ENCODE measurements at regions not wholly inside any gene's neighbourhood (a gene's known extent, or its start where the extent isn't known, plus 50 kb on each side); places are given as distances from the start of the nearest gene placed in this dataset.
"Not testable (repeated sequence)": the region's sequence is repeated elsewhere in the genome, so short reads cannot be mapped to it uniquely, and the experiment has no call there.

- H3K36me3 ChIP-seq = no peaks in the 10 kb centered on the region
- H3K4me1 ChIP-seq = no peaks in the 10 kb centered on the region
- H3K27me3 ChIP-seq = no peaks in the 10 kb centered on the region
- no peak for DNase-seq
- no peak overlapping the region for H3K4me3 ChIP-seq
- no peak for ATAC-seq (ENCODE audit: low FRiP score in 2 of 2)
- no peak overlapping the region for H3K27ac ChIP-seq
- no peak for TF ChIP-seq EP300 (IDR thresholded peaks at IDR 0.05)
- TF ChIP-seq POLR2A (IDR thresholded peaks at IDR 0.05) = no peak
- no peak for TF ChIP-seq POLR2AphosphoS5 (IDR thresholded peaks at IDR 0.05)
- TF ChIP-seq CTCF (IDR thresholded peaks at IDR 0.05) = no peak
- no peaks in the 10 kb centered on the region for H3K9me3 ChIP-seq
- 58 to 67% methylated on average over 4 of the region's 4 CpGs for WGBS, 2 donors
These were observed 1629.2 kb downstream of the CDH8 start for GRCh38 chr16:60407034-60407433.

GRCh38 chr16:60405286-60405685 lies 1631.0 kb downstream of the CDH8 start:
- DNase-seq (no peak), ATAC-seq (ENCODE audit: low FRiP score in 2 of 2) (no peak)
- Histone ChIP-seq H3K9me3 (no peaks in the 10 kb centered on the region), H3K27me3 (no peaks in the 10 kb centered on the region), H3K27ac (no peak overlapping the region), H3K4me3 (no peak overlapping the region), H3K36me3 (no peaks in the 10 kb centered on the region), H3K4me1 (no peaks in the 10 kb centered on the region)
- WGBS, 2 donors = 52 to 70% methylated on average over 2 of the region's 2 CpGs
- TF ChIP-seq EP300 (IDR thresholded peaks at IDR 0.05) (no peak), POLR2A (IDR thresholded peaks at IDR 0.05) (no peak), CTCF (IDR thresholded peaks at IDR 0.05) (no peak), POLR2AphosphoS5 (IDR thresholded peaks at IDR 0.05) (no peak)

- H3K27ac ChIP-seq = no peak overlapping the region
- H3K9me3 ChIP-seq = no peaks in the 10 kb centered on the region
- H3K4me1 ChIP-seq = no peaks in the 10 kb centered on the region
- no peaks in the 10 kb centered on the region for H3K27me3 ChIP-seq
- H3K36me3 ChIP-seq = no peaks in the 10 kb centered on the region
- ATAC-seq (ENCODE audit: low FRiP score in 2 of 2) = no peak
- H3K4me3 ChIP-seq = no peak overlapping the region
- DNase-seq = no peak
- WGBS, 2 donors = 87 to 93% methylated on average over 3 of the region's 3 CpGs
- TF ChIP-seq POLR2AphosphoS5 (IDR thresholded peaks at IDR 0.05) (no peak), POLR2A (IDR thresholded peaks at IDR 0.05) (no peak), CTCF (IDR thresholded peaks at IDR 0.05) (no peak), EP300 (IDR thresholded peaks at IDR 0.05) (no peak)
These were observed 1631.8 kb downstream of the CDH8 start for GRCh38 chr16:60404401-60404800.

- DNase-seq; H3K27me3 ChIP-seq; H3K4me3 ChIP-seq; ATAC-seq (ENCODE audit: low FRiP score in 2 of 2); H3K4me1 ChIP-seq; H3K9me3 ChIP-seq; H3K27ac ChIP-seq; H3K36me3 ChIP-seq: not testable (repeated sequence)
- WGBS, 2 donors = 91% methylated on average over 9 of the region's 9 CpGs
These were observed 1633.3 kb downstream of the CDH8 start for GRCh38 chr16:60402941-60403340.

- Histone ChIP-seq H3K4me1 (no peaks in the 10 kb centered on the region), H3K9me3 (no peaks in the 10 kb centered on the region), H3K27me3 (no peaks in the 10 kb centered on the region), H3K4me3 (no peak overlapping the region), H3K27ac (no peak overlapping the region), H3K36me3 (no peaks in the 10 kb centered on the region)
- DNase-seq = no peak
- 87 to 90% methylated on average over 4 of the region's 4 CpGs for WGBS, 2 donors
- no peak for ATAC-seq (ENCODE audit: low FRiP score in 2 of 2)
- TF ChIP-seq EP300 (IDR thresholded peaks at IDR 0.05) (no peak), CTCF (IDR thresholded peaks at IDR 0.05) (no peak), POLR2A (IDR thresholded peaks at IDR 0.05) (no peak), POLR2AphosphoS5 (IDR thresholded peaks at IDR 0.05) (no peak)
These were observed 1643.9 kb downstream of the CDH8 start for GRCh38 chr16:60392380-60392779.

Measured in upper lobe of left lung (tissue), 6 donors.